D721Med (cell line): ENCODE measurements at regions not wholly inside any gene's neighbourhood (a gene's known extent, or its start where the extent isn't known, plus 50 kb on each side); places are given as distances from the start of the nearest gene placed in this dataset.

Experiments
- DNase-seq: peaks from one replicate; pipeline ENCODE4 v3.0.0; 2011; ENCODE audit warnings: low spot score; ENCODE audit not compliant: insufficient read length
- FAIRE-seq: peaks from 2 replicates; lab custom pipeline; 2011; peaks lifted over from hg19 to GRCh38; lab: Jason Lieb, UNC
- CTCF ChIP-seq: IDR thresholded peaks from 2 replicates; pipeline ENCODE4 v1.5.1; 2012; ENCODE audit warnings: mild to moderate bottlenecking, control low read depth; ENCODE audit not compliant: insufficient read depth; ENCODE audit errors: missing control alignments

- FAIRE-seq = no peak
- DNase-seq = no peak
- no peak for TF ChIP-seq CTCF
Measured at GRCh38 chr2:107112561-107112960, 226.6 kb upstream of the ST6GAL2 start.

GRCh38 chr2:107128381-107128780 is 242.4 kb upstream of the ST6GAL2 start:
- DNase-seq (no peak), FAIRE-seq (no peak)
- TF ChIP-seq CTCF = no peak

GRCh38 chr2:107132070-107132469 is 246.1 kb upstream of the ST6GAL2 start:
- DNase-seq (no peak), FAIRE-seq (no peak)
- TF ChIP-seq CTCF = no peak

GRCh38 chr2:107132746-107133145 is 246.8 kb upstream of the ST6GAL2 start:
- DNase-seq (no peak), FAIRE-seq (no peak)
- no peak for TF ChIP-seq CTCF

GRCh38 chr2:107133412-107133811 is 247.4 kb upstream of the ST6GAL2 start:
- no peak for FAIRE-seq
- DNase-seq = no peak
- no peak for TF ChIP-seq CTCF

GRCh38 chr2:107136733-107137132 is 250.8 kb upstream of the ST6GAL2 start:
- no peak for FAIRE-seq

GRCh38 chr2:107137706-107138105 is 251.7 kb upstream of the ST6GAL2 start:
- DNase-seq (no peak), FAIRE-seq (no peak)
- no peak for TF ChIP-seq CTCF

More at GRCh38 chr2:107136733-107137132, 250.8 kb upstream of the ST6GAL2 start:
- DNase-seq = no peak
- TF ChIP-seq CTCF = no peak
